Suprapubic skin (tissue), 4 donors: ENCODE measurements at regions not wholly inside any gene's neighbourhood (a gene's known extent, or its start where the extent isn't known, plus 50 kb on each side); places are given as distances from the start of the nearest gene placed in this dataset.

Experiments used
- CTCF ChIP-seq, 2 donors: fragments of 200-600 bp in 1 of 2; fragments of 450-650 bp in 1 of 2; sonication (generic) in 1 of 2; IDR thresholded peaks; one replicate each; pipeline ENCODE4 v1.5.1; 2016 to 2019; ENCODE audit warnings: antibody characterized with exemption in 2 of 2, mild to moderate bottlenecking in 1 of 2, moderate library complexity in 1 of 2
- EP300 ChIP-seq: sonication (generic); formaldehyde crosslinking; IDR thresholded peaks from one replicate; pipeline ENCODE4 v1.6.1; 2017; ENCODE audit warnings: antibody characterized with exemption
- POLR2A ChIP-seq, 2 donors: fragments of 450-650 bp; IDR thresholded peaks; one replicate each; pipeline ENCODE4 v1.6.1; 2017; ENCODE audit warnings: antibody characterized with exemption in 2 of 2, mild to moderate bottlenecking in 2 of 2, moderate library complexity in 2 of 2
- POLR2AphosphoS5 ChIP-seq, 3 donors: sonication (generic); formaldehyde crosslinking; IDR thresholded peaks; one replicate each; pipeline ENCODE4 v1.6.1; 2017; ENCODE audit warnings: antibody characterized with exemption in 3 of 3

- TF ChIP-seq CTCF (IDR thresholded peaks at IDR 0.05) (no peak), POLR2A (IDR thresholded peaks at IDR 0.05) (no peak), POLR2AphosphoS5 (IDR thresholded peaks at IDR 0.05) (no peak), EP300 (no peak)
Observed at GRCh38 chr1:98003442-98003841, 82.6 kb upstream of the DPYD start.
